ENCODE measurements at regions not wholly inside any gene's neighbourhood (a gene's known extent, or its start where the extent isn't known, plus 50 kb on each side); places are given as distances from the start of the nearest gene placed in this dataset.
"Not testable (repeated sequence)": the region's sequence is repeated elsewhere in the genome, so short reads cannot be mapped to it uniquely, and the experiment has no call there.

DNA sequence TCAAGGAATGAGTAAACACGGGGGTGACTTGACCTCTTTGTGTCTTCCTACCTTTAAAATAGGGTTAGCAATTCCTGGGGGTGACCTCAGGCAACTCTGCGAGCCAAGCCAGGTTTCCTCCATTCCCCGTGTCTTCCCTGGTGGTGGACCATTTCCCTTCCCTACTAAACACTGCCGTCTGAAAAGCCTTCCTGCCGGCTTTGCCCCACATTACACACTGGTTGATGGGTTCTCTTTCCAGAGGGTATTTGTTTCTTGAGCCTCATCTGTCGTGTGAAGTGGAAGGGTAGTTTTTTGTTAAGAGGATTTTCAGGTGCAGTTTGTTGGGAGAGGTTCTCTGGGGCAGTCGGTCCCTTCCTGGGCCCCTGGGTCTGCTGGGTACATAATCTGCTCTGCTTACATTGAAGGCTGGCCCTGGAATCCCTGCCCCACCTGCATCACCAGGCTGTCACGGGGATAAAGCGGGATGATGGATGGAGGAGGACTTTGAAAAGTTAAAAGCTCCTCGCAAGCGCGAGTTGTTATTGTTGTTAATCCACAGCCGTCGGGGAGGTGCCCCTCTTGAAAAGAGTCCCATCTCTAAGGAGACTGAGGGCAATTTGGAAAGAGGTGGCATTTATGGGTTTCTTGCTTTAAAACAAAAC is 175.4 kb upstream of the SPRED2 start:
- TF ChIP-seq, protein P1, sequence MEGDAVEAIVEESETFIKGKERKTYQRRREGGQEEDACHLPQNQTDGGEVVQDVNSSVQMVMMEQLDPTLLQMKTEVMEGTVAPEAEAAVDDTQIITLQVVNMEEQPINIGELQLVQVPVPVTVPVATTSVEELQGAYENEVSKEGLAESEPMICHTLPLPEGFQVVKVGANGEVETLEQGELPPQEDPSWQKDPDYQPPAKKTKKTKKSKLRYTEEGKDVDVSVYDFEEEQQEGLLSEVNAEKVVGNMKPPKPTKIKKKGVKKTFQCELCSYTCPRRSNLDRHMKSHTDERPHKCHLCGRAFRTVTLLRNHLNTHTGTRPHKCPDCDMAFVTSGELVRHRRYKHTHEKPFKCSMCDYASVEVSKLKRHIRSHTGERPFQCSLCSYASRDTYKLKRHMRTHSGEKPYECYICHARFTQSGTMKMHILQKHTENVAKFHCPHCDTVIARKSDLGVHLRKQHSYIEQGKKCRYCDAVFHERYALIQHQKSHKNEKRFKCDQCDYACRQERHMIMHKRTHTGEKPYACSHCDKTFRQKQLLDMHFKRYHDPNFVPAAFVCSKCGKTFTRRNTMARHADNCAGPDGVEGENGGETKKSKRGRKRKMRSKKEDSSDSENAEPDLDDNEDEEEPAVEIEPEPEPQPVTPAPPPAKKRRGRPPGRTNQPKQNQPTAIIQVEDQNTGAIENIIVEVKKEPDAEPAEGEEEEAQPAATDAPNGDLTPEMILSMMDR (IDR thresholded peaks at IDR 0.05; ENCODE audit: control insufficient read depth, extremely low read depth, insufficient read depth) = no peak
- no peak overlapping the region for H3K4me3 ChIP-seq (ENCODE audit: low read depth, low read length)
- no peak for DNase-seq (ENCODE audit: low read depth)

DNA sequence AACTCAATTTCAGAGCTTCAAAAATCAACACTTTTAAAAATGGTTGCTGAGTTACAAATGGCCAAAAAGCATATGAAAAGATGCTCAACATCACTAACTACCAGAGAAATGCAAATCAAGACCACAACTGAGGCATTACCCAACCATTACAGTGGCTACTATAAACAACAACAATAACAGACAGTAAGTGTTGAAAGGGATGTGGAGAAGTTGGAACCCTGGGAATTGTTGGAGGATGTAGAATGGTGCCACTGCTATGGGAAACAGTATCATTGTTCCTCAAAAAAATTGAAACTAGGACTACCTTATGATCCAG is 173.3 kb upstream of the SPRED2 start:
- TF ChIP-seq, protein P1 (IDR thresholded peaks at IDR 0.05; ENCODE audit: control insufficient read depth, extremely low read depth, insufficient read depth) = no peak
- no peak for DNase-seq (ENCODE audit: low read depth)
- H3K4me3 ChIP-seq (ENCODE audit: low read depth, low read length) = no peak overlapping the region

DNA sequence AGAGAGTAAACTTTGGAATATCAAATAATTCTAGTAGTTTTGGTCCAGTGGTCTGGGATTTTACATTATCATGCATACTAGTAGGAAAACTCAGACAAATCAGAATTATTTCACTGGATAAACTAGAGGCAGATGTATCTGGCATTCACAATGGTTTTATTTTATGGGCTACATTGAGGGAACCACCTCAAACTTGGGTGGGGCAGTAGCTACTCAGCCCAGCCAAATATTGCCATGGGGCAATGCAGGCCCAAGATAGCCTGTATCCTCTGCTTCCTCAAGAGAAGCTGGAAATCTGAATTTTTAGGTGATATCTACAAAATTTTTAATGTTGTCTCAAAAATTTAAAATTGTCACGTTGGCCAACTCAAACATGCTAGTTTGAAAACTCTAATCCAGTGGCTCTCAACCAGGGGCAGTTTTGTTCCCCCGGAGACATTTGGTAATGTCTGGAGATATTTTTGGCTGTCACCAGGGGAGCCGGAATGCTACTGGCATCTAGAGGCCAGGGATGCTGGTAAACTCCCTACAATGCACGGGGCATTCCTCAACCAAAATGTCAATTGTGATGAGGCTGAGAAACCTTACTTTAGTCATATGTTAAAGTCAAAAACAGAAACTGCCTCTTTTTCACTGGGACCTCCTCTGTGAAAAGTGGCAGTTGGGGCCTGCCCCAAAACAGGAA is 172.8 kb upstream of the SPRED2 start:
- no peak overlapping the region for H3K4me3 ChIP-seq (ENCODE audit: low read depth, low read length)
- TF ChIP-seq, protein P1 (IDR thresholded peaks at IDR 0.05; ENCODE audit: control insufficient read depth, extremely low read depth, insufficient read depth) = no peak
- DNase-seq (ENCODE audit: low read depth) = no peak

DNA sequence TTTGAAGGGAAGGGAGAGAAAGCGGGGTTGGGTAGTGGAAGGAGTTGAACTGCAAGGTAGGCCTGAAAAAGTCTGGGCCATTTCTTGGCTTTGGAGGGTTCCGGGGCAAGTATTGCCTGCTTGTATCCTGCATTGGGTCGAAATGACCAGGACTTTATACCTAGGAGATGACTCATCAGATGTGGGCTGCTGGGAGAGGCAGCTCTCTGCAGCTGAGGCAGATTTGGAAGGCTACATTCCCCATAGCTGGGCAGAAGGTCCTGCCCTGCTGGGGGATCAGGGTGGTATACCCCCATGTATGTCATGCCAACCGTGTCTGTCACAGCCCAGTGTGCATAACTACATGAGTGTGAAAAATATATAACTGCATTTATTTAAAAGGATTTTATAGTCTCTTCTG is 171.8 kb upstream of the SPRED2 start:
- DNase-seq (ENCODE audit: low read depth) = no peak
- no peak overlapping the region for H3K4me3 ChIP-seq (ENCODE audit: low read depth, low read length)

DNA sequence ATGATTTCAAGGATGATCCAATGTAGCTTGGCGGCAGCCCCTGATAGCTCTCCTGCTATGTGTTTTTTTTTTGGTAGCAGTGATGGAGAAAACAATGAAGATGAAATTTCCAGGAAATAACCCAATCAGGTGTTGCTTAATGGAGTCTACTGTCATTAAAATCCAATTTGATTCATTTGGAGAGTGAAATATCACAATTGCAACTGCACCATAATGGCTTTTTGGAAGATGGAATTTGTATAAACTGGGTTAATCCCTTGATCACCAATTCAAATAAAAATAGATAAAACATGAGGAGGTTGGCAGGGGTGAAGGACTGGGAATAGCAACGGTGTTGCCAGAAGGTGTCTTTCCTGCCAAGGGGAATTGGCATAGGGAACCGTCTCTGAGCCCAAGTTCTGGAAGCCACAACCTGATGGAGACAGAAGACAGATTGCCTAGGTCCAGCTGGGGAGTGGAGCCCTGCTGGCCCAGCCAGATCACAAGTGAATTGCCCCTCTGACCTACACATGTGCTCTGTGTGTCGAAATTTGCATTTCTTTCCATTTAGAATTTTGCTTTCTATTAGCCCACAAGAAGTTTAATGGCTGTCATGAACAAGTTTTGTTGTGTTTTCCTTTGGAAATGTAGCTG is 170.3 kb upstream of the SPRED2 start:
- TF ChIP-seq, protein P1 (IDR thresholded peaks at IDR 0.05; ENCODE audit: control insufficient read depth, extremely low read depth, insufficient read depth) = no peak
- DNase-seq (ENCODE audit: low read depth) = no peak
- no peak overlapping the region for H3K4me3 ChIP-seq (ENCODE audit: low read depth, low read length)

More for the DNA sequence above, 171.8 kb upstream of the SPRED2 start:
- TF ChIP-seq, protein P1 (IDR thresholded peaks at IDR 0.05; ENCODE audit: control insufficient read depth, extremely low read depth, insufficient read depth) = no peak

DNA sequence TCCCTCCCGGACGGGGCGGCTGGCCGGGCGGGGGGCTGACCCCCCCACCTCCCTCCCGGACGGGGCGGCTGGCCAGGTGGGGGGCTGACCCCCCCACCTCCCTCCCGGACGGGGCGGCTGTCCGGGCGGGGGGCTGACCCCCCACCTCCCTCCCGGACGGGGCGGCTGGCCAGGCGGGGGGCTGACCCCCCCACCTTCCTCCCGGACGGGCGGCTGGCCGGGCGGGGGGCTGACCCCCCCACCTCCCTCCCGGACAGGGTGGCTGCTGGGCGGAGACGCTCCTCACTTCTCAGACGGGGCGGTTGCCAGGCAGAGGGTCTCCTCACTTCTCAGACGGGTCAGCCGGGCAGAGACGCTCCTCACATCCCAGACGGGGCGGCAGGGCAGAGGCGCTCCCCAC is 168.5 kb upstream of the SPRED2 start:
- not testable (repeated sequence) for DNase-seq (ENCODE audit: low read depth); H3K4me3 ChIP-seq (ENCODE audit: low read depth, low read length)

DNA sequence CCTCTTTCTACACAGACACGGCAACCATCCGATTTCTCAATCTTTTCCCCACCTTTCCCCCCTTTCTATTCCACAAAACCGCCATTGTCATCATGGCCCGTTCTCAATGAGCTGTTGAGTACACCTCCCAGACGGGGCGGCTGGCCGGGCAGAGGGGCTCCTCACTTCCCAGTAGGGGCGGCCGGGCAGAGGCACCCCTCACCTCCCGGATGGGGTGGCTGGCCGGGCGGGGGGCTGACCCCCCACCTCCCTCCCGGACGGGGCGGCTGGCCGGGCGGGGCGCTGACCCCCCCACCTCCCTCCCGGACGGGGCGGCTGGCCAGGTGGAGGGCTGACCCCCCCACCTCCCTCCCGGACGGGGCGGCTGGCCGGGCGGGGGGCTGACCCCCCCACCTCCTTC is 168.0 kb upstream of the SPRED2 start:
- H3K4me3 ChIP-seq (ENCODE audit: low read depth, low read length); DNase-seq (ENCODE audit: low read depth): not testable (repeated sequence)

DNA sequence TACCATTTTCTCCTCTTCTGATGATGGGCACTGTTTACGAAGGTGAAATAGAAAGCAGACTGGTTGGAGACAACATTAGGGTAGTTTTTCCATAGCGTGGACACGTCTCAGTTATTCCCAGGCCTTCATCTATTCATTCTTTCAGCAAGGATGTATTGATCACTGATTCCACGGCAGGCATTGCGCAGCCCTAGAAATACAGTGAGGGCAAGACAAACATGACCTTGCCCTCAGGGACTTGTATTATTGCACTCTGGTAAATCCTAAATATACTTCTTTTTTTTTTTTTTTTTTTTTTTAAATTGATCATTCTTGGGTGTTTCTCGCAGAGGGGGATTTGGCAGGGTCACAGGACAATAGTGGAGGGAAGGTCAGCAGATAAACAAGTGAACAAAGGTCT is 167.3 kb upstream of the SPRED2 start:
- DNase-seq (ENCODE audit: low read depth) = no peak
- H3K4me3 ChIP-seq (ENCODE audit: low read depth, low read length) = no peak overlapping the region
- TF ChIP-seq, protein P1 (IDR thresholded peaks at IDR 0.05; ENCODE audit: control insufficient read depth, extremely low read depth, insufficient read depth) = no peak

All from LNCaP clone FGC (cell line).